ENCODE measurements at regions not wholly inside any gene's neighbourhood (a gene's known extent, or its start where the extent isn't known, plus 50 kb on each side); places are given as distances from the start of the nearest gene placed in this dataset.
"Not testable (repeated sequence)": the region's sequence is repeated elsewhere in the genome, so short reads cannot be mapped to it uniquely, and the experiment has no call there.

DNA sequence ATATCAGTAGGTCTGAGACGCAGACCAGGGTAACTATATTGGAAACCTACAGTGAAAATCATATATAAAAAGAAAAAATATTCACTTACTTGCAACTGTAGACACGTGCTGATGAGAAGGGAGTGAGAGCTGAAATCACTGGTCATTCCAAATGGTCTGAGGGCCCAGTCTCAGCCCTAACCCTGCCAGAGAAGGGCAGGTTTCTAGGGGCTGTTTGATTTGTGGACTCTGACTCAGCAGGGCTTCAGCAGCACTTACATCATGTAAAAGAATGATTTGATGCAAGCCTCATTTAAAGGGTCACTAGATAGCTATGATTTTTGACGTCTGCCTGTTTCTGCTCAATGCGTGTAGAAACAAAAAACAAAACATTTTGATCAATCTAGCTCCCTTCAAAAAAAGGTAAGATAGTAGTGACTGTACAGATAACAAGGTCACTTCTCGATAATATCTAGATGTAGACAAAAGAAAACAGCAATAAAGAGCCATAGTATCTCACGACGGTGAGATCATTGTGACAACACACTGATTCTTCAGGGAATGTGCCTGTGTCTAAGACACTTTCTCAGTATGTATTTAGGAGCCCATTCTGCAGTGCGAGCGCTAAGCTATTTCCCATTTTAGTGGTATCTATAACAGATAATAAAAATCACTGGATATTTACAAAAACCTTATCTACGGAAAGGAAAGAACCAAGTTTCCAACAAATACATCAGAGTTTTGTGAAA is 307.2 kb downstream of the HIVEP2 start:
- DNase-seq (ENCODE audit: low read depth): no peak

GRCh38 chr6:142642651-142643050 is 302.3 kb downstream of the HIVEP2 start:
- DNase-seq (ENCODE audit: low read depth): no peak

DNA sequence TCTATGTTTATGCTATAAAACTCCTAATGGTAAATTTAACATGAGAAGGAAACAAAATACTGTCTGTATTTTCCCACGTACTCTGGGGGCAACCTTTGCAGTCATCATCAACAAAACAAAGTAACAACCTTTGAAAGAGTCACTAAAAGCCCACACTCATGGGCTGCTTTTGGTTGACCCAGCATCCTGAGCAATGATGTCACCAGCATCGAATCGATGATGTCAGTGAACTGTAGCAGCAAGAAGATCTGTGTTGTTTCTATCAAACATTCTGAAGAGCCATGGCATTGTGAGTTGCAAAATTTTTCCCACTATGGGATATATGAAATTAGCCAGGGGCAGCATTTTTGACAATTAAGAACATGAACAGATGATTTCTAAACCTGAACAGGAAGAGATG is 300.1 kb downstream of the HIVEP2 start:
- DNase-seq (ENCODE audit: low read depth): no peak

DNA sequence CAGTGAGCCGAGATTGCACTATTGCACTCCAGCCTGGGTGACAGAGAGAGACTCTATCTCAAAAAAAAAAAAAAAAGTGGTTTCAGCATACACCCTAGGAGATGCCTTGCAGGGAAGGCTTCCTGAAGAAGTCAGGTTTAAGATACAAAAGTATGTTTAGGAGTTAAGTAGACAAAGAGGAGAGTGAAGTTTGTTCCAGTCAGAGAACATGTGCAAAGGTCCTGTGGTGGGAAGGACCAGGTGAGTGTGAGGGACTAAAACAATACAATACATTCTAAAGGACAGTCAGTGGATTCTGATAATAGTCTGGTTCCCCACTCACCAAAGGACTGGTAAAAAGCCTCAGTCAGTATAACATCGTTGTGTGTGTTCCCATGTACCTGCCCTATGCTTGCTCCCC is 299.3 kb downstream of the HIVEP2 start:
- no peak for DNase-seq (ENCODE audit: low read depth)

DNA sequence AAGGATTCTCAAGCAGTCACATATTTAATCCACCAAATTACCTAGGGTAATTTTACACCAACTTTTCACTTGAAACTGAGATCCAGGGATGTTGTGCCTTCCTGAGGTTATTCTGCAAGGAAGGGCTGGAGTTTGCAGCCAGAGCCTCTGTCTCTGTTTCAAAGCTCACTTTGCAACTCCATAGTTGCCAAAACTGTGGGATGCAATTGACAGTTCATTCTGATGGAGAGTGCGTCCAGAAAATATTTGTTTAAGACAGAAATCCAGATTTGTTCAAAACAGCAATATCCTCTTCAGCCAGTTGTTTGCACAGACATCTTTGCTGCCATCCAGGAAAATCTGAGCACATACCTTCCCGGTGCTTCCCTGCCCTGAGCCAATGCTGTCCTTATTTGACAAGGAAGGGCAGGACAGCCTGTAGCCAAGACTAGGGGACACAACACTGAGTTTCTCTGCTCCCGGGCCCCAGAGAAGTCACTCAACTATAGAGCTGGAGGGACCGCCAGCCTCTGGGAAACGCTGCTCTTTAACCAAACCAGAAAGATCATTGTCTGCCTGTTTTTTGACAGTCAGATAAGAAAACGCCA is 297.4 kb downstream of the HIVEP2 start:
- DNase-seq (ENCODE audit: low read depth): no peak

GRCh38 chr6:142648036-142648451 is 296.9 kb downstream of the HIVEP2 start:
- DNase-seq (ENCODE audit: low read depth): no peak

DNA sequence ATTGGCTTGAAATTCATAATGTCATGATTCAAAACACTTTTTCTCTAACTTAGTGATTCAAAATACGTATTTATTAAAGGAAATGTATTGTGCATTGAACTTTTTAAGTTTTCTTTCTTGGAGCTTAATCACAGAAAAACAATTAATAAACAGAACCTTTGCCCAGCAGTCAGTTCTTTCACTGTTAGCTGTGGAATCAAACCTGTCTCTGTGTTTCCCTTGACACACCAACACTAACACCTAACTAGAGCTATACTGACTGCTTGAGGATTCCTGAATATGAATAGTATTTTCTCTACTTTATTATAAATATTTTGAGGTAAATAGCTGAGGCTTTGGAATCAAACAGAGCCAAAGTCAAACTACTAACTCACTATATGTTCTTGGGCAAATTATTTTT is 296.4 kb downstream of the HIVEP2 start:
- DNase-seq (ENCODE audit: low read depth): no peak

DNA sequence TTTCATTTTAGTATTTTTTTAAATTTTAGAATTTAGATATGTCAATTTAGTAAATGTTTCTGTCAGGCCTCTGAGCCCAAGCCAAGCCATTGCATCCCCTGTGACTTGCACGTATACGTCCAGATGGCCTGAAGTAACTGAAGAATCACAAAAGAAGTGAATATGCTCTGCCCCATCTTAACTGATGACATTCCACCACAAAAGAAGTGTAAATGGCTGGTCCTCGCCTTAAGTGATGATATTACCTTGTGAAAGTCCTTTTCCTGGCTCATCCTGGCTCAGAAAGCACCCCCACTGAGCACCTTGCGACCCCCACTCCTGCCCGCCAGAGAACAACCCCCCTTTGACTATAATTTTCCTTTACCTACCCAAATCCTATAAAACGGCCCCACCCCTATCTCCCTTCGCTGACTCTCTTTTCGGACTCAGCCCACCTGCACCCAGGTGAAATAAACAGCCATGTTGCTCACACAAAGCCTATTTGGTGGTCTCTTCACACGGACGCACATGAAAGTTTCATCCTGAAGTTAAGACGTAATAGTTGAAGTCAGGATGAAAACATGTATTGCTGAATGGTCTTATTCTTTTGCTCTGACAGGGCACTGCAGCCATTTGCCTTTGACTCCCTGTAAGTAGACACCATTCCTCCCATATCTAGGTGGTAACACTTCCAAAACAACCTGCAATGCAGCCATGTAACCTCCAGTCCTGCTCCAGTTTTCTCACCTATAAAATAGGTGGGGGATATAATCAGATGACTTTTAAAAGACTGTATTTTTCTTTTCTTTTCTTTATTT is 295.3 kb downstream of the HIVEP2 start:
- not testable (repeated sequence) for DNase-seq (ENCODE audit: low read depth)

- no peak for DNase-seq (ENCODE audit: low read depth)
These were observed 293.6 kb downstream of the HIVEP2 start for GRCh38 chr6:142651384-142651783.

DNA sequence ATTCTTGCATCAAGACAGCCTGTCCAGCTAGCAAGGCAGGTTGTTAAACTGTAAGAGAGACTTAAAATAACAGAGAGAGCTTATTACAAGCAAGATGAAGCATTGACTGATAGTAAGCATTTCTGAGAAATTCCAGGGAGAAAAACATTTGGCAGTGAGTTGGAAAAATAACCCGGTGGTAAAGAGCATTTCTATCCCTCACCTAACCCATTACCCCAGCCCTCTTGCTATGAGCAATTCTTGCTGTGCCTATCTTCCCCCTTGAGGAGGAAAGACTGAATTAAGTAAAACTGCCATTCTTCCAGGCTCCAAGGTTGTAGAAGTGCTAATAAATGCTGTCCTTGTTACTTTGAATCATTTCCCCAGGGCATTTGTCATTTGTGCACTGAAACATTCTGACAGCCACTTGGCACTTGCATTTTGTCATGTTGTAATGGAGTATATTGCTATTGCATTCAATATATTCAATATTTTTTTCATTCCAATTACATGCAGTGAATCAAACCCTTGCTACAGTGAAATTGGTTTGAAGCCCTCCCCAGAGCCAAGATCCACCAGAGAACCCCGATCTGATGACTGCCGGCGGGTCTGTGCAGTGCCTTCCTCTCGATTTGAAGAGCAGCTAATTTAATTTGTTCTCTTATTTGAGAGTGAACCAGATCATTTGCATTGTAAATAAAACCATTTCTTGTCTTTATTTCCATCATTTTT is 291.1 kb downstream of the HIVEP2 start:
- no peak for DNase-seq (ENCODE audit: low read depth)

- no peak for DNase-seq (ENCODE audit: low read depth)
These were observed 285.3 kb downstream of the HIVEP2 start for GRCh38 chr6:142659661-142660060.

GRCh38 chr6:142665393-142665792 is 279.6 kb downstream of the HIVEP2 start:
- no peak for DNase-seq (ENCODE audit: low read depth)

- no peak for DNase-seq (ENCODE audit: low read depth)
These were observed 278.3 kb downstream of the HIVEP2 start for GRCh38 chr6:142666599-142667185.

GRCh38 chr6:142669471-142670351 is 275.3 kb downstream of the HIVEP2 start:
- DNase-seq (ENCODE audit: low read depth): no peak

- no peak for DNase-seq (ENCODE audit: low read depth)
These were observed 273.2 kb downstream of the HIVEP2 start for GRCh38 chr6:142671791-142672190.

- no peak for DNase-seq (ENCODE audit: low read depth)
These were observed 269.5 kb downstream of the HIVEP2 start for GRCh38 chr6:142675517-142675916.

- no peak for DNase-seq (ENCODE audit: low read depth)
These were observed 268.9 kb downstream of the HIVEP2 start for GRCh38 chr6:142676027-142676443.

GRCh38 chr6:142676647-142677192 is 268.3 kb downstream of the HIVEP2 start:
- no peak for DNase-seq (ENCODE audit: low read depth)

- no peak for DNase-seq (ENCODE audit: low read depth)
These were observed 264.9 kb downstream of the HIVEP2 start for GRCh38 chr6:142679907-142680700.

DNA sequence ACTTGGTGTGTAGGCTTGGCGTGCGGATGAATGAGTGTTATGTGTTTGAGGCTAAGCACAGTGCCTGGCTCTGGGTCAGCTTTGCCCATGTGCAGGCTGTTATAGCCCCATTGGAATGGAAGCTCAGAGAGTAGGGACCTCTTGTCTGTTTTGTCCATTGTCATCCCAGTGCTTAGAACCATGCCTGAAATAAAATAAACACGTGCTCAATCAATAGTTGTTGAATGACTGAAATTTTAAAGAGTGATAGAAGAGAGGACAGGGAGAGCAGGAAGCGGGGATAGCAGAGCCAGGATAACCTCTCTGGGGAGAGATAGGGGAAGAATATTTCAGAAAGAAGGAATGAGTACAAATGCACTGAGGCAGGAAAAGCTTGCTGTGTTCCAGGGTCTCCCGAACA is 263.9 kb downstream of the HIVEP2 start:
- no peak for DNase-seq (ENCODE audit: low read depth)

Data from non-pigmented ciliary epithelial cell (primary cell).